ENCODE measurements at regions not wholly inside any gene's neighbourhood (a gene's known extent, or its start where the extent isn't known, plus 50 kb on each side); places are given as distances from the start of the nearest gene placed in this dataset.
"Not testable (repeated sequence)": the region's sequence is repeated elsewhere in the genome, so short reads cannot be mapped to it uniquely, and the experiment has no call there.

DNA sequence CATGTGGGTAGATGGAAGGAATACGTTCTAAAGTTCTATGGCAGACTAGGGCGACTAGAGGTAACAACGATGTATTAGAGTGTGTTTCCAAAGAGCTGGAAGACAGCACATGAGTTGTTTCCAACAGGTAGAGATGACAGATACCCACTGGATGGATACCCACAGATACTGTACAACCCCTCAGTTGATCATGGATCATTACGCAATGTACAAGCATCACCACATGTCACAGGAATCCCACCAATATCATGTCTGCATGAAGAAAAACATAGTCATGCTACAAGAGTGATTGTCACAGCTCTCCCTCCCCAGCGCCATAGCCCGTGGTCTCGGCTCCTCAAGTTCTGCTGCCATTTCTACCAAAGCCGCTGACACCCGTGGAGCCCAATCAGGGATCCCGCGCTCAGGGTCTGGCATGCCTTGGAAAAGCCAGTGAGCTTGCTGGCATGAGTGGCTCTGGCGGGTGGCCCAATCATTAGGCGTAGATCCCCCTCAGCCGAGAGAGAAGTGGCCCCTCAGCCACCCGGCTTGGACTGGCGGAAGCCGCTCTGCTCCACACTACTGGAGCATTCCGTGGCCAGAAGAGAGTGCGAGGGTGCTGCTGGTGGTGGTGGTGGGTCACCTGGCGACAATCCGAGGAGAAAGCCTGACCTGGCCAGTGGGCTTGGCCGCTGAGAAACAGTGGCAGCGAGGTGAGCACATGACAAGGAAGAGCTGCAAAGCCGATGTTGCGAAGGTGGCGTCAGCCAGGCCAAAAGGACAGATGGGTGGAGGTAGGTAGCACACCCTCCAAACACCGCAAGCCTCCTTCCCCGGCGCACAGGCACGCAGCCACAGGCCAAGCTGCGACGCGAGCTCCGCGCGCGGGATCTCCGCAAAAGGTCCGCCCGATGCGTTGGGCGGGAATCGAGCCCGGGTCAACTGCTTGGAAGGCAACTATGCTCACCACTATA lies 65.7 kb upstream of the FCGR2A start:
- no peak for TF ChIP-seq YY1 (IDR thresholded peaks at IDR 0.05; ENCODE audit: extremely low read depth, insufficient replicate concordance, low read depth, low read length)
- TF ChIP-seq CEBPB (IDR thresholded peaks at IDR 0.05; ENCODE audit: low read depth), result no peak
- TF ChIP-seq SRF (IDR thresholded peaks at IDR 0.05; ENCODE audit: low read depth), result no peak
- no peak for TF ChIP-seq CBX3 (IDR thresholded peaks at IDR 0.05; ENCODE audit: low read depth)
- TF ChIP-seq POLR2A (IDR thresholded peaks at IDR 0.05; ENCODE audit: borderline replicate concordance, extremely low read depth, insufficient read depth, insufficient read length), result no peak
- TF ChIP-seq EZH2phosphoT487 (IDR thresholded peaks at IDR 0.05; ENCODE audit: borderline replicate concordance), result no peak
- TF ChIP-seq, protein P1, sequence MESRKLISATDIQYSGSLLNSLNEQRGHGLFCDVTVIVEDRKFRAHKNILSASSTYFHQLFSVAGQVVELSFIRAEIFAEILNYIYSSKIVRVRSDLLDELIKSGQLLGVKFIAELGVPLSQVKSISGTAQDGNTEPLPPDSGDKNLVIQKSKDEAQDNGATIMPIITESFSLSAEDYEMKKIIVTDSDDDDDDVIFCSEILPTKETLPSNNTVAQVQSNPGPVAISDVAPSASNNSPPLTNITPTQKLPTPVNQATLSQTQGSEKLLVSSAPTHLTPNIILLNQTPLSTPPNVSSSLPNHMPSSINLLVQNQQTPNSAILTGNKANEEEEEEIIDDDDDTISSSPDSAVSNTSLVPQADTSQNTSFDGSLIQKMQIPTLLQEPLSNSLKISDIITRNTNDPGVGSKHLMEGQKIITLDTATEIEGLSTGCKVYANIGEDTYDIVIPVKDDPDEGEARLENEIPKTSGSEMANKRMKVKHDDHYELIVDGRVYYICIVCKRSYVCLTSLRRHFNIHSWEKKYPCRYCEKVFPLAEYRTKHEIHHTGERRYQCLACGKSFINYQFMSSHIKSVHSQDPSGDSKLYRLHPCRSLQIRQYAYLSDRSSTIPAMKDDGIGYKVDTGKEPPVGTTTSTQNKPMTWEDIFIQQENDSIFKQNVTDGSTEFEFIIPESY (IDR thresholded peaks at IDR 0.05; ENCODE audit: extremely low read depth, insufficient replicate concordance, low read length), result no peak
- DNase-seq (ENCODE audit: low read depth, low spot score) (no peak), ATAC-seq (no peak; the same call in 1 of the 2 replicates)
- POLR2A ChIA-PET, result interaction anchor here (1.0 kb wide), 1 partner anchor 11 kb away, joined by 4 read pairs; no protein-coding TSS in a partner anchor
- Histone ChIP-seq H3K9me2 (ENCODE audit: insufficient read depth) (no peaks in the 10 kb centered on the region), H3K36me3 (ENCODE audit: control insufficient read depth in 1 of 2, insufficient read depth in 2 of 2, low read length in 2 of 2) (no peaks in the 10 kb centered on the region), H3K27me3 (ENCODE audit: insufficient read depth, low read length) (no peaks in the 10 kb centered on the region), H3K4me3 (replicated peaks in 1 of 2; ENCODE audit: low read depth in 1 of 2, low read length in 2 of 2) (peak overlapping the region; percentile 30 to 64; a peak in 3 of 4 replicates), H3K9ac (ENCODE audit: low read length) (peak overlapping the region; percentile 32), H3K9me3 (ENCODE audit: control insufficient read depth in 1 of 2, insufficient read depth in 1 of 2, low read depth in 1 of 2, low read length in 2 of 2) (no peaks in the 10 kb centered on the region), H2AFZ (ENCODE audit: low read depth, low read length, poor library complexity, severe bottlenecking) (no peak overlapping the region), H4K20me1 (ENCODE audit: insufficient read depth) (no peaks in the 10 kb centered on the region), H3K4me2 (ENCODE audit: low read length) (peak overlapping the region; percentile 92), H3K27ac (ENCODE audit: low read depth, low read length) (peak overlapping the region; percentile 88; the same call in 1 of the 2 replicates), H3K79me2 (ENCODE audit: insufficient read depth, low read length) (no peaks in the 10 kb centered on the region), H3K4me1 (ENCODE audit: control insufficient read depth in 1 of 2, insufficient read depth in 2 of 2, low read length in 2 of 2) (peaks cover 4 to 11% of the 10 kb centered on the region in 2 experiments; a peak in 3 of 4 replicates)
- CTCF ChIA-PET, result interaction anchor here (0.6 to 1.6 kb wide), 6 partner anchors 11 to 241 kb away, joined by 3 to 20 read pairs (median 4); partner anchors contain the start of gene ADAMTS4
- intact Hi-C loops (cut with micrococcal nuclease), result no loop called here
- no TSS peak for BruUV-seq (replicated peaks)
- RAD21 ChIA-PET (ENCODE audit: low non-redundant PET in 1 of 2, low total read pairs in 2 of 2, uncharacterized antibody in 2 of 2, unreplicated experiment in 2 of 2), result no interaction called here

DNA sequence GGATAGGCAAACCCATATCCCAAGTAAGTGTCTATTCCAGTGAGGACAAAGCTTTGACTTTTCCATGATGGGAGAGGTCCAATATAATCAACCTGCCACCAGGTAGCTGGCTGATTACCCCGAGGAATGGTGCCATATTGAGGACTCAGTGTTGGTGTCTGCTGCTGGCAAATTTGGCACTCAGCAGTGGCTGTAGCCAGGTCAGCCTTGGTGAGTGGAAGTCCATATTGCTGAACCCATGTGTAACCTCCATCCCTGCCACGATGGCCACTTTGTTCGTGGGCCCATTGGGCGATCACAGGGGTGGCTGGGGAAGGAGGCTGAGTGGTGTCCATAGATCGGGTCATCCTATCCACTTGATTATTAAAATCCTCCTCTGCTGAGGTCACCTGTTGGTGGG lies 65.5 kb upstream of the CFAP126 start:
- H3K4me2 ChIP-seq (ENCODE audit: low read length); BruUV-seq (replicated peaks); H3K27me3 ChIP-seq (ENCODE audit: insufficient read depth, low read length); H2AFZ ChIP-seq (ENCODE audit: low read depth, low read length, poor library complexity, severe bottlenecking); H3K9me3 ChIP-seq (ENCODE audit: control insufficient read depth in 1 of 2, insufficient read depth in 1 of 2, low read depth in 1 of 2, low read length in 2 of 2); DNase-seq (ENCODE audit: low read depth, low spot score); H3K36me3 ChIP-seq (ENCODE audit: control insufficient read depth in 1 of 2, insufficient read depth in 2 of 2, low read length in 2 of 2); H3K4me1 ChIP-seq (ENCODE audit: control insufficient read depth in 1 of 2, insufficient read depth in 2 of 2, low read length in 2 of 2); H3K27ac ChIP-seq (ENCODE audit: low read depth, low read length); H3K9me2 ChIP-seq (ENCODE audit: insufficient read depth); intact Hi-C loops (cut with micrococcal nuclease); H3K4me3 ChIP-seq (replicated peaks in 1 of 2; ENCODE audit: low read depth in 1 of 2, low read length in 2 of 2); CTCF ChIA-PET; H3K79me2 ChIP-seq (ENCODE audit: insufficient read depth, low read length); POLR2A ChIA-PET; H4K20me1 ChIP-seq (ENCODE audit: insufficient read depth); RAD21 ChIA-PET (ENCODE audit: low non-redundant PET in 1 of 2, low total read pairs in 2 of 2, uncharacterized antibody in 2 of 2, unreplicated experiment in 2 of 2); H3K9ac ChIP-seq (ENCODE audit: low read length); ATAC-seq: not testable (repeated sequence)

Measured in HCT116 (cell line).